Heart right ventricle (tissue), 16 donors: ENCODE measurements at regions not wholly inside any gene's neighbourhood (a gene's known extent, or its start where the extent isn't known, plus 50 kb on each side); places are given as distances from the start of the nearest gene placed in this dataset.

Experiments used
- ATAC-seq, 8 donors: fragments of 200-7000 bp; cut with Tn5 transposase; one replicate each; pipeline ENCODE4 v1.9.1; 2020; ENCODE audit warnings: mild to moderate bottlenecking in 8 of 8, moderate library complexity in 8 of 8, moderate number of reproducible peaks in 1 of 8
- DNase-seq, 2 donors: peaks; one replicate each; pipeline ENCODE4 v3.0.0-alpha.2; 2020
- H3K27ac ChIP-seq, 10 donors: fragments of 200-600 bp; sonication (generic) in 2 of 10; one replicate each; pipeline versions ENCODE4 v1.5.0 to v1.8.0; 2020 to 2022; ENCODE audit warnings: mild to moderate bottlenecking in 3 of 10
- H3K27me3 ChIP-seq, 7 donors: fragments of 200-600 bp; one replicate each; pipeline ENCODE4 v1.8.0; 2021 to 2022; ENCODE audit warnings: mild to moderate bottlenecking in 2 of 7
- H3K36me3 ChIP-seq, 9 donors: fragments of 200-600 bp; sonication (generic) in 1 of 9; one replicate each; pipeline versions ENCODE4 v1.5.0 to v1.8.0; 2020 to 2022; ENCODE audit warnings: mild to moderate bottlenecking in 2 of 9
- H3K4me1 ChIP-seq, 9 donors: fragments of 200-600 bp; sonication (generic) in 1 of 9; one replicate each; pipeline versions ENCODE4 v1.5.0 to v1.8.0; 2020 to 2022; ENCODE audit warnings: mild to moderate bottlenecking in 4 of 9
- H3K4me3 ChIP-seq, 10 donors: fragments of 200-600 bp; sonication (generic) in 2 of 10; one replicate each; pipeline versions ENCODE4 v1.5.0 to v1.8.0; 2020 to 2022; ENCODE audit warnings: mild to moderate bottlenecking in 7 of 10, moderate library complexity in 2 of 10
- H3K9me3 ChIP-seq, 11 donors: fragments of 200-600 bp in 10 of 11; sonication (generic) in 2 of 11; one replicate each; pipeline versions ENCODE4 v1.5.0 to v1.8.0; 2013 to 2022; ENCODE audit warnings: mild to moderate bottlenecking in 2 of 11, control low read depth in 1 of 11, moderate library complexity in 1 of 11
- CTCF ChIP-seq, 9 donors: fragments of 200-600 bp; sonication (generic) in 2 of 9; IDR thresholded peaks; one replicate each; pipeline versions ENCODE4 v1.5.0 to v1.8.0; 2021 to 2022; ENCODE audit warnings: antibody characterized with exemption in 9 of 9, mild to moderate bottlenecking in 5 of 9, moderate library complexity in 1 of 9
- WGBS, 2 donors: extraction: QIAGEN DNeasy Blood & Tissue Kit; methylation state at CpG; one replicate each; pipeline ENCODE4 v1.1.7; 2013; ENCODE audit warnings: inconsistent platforms in 1 of 2; 5-methylcytosine and 5-hydroxymethylcytosine counted together
- intact Hi-C, 10 donors: fragments of 100-400 bp; cut with DNase I; formaldehyde crosslinking; loops; one replicate each; pipeline versions ENCODE4 v1.11.1 to v1.14.2; 2022
- donor health status: Arrhythmogenic right ventricular cardiomyopathy.
- donor health status: ischemic (EF 13 %, LVEDD 7.1; RV severe dilation, severe dysfunction).
- donor health status: healthy with polysubstance abuse.
- donor health status: DM: no; HTN: yes; CAD: no.
- donor health status: DM: no; HTN: no; CAD: no.
- donor health status: ischemic (EF 25% LVEDD 6.9; RV normal size, moderate dysfunction).
- donor health status: ischemic (EF 25% LVEDD 5.7; RV mildly dilated, moderate dysfunction).
- donor health status: healthy.
- donor health status: DM: yes; HTN: yes; CAD: no.
- donor health status: Ischemic cardiomyopathy.
- donor health status: ischemic (EF 35%, LVEDD 5.7; RV mildly dilated, moderate dysfunction).
- donor health status: nonischemic (EF 11% LVEDD 7.7; RV severe dilation, severe dysfunction).
- donor health status: DM: yes; HTN: yes; CAD: no.
- donor health status: PGD.
- donor health status: ischemic (EF 29% LVEDD 5.4; RV normal size, mild dysfunction).
- donor health status: nonischemic (EF 23%, LVEDD 6.1; RV moderate dilation, normal function).

- Histone ChIP-seq H3K27me3 (peaks cover 0 to under 1% (median 0%) of the 10 kb centered on the region in 7 donors), H3K27ac (no peak overlapping the region), H3K36me3 (no peaks in the 10 kb centered on the region), H3K4me1 (no peaks in the 10 kb centered on the region), H3K4me3 (no peak overlapping the region), H3K9me3 (peaks cover 0 to 32% (median 11%) of the 10 kb centered on the region in 11 donors)
- ATAC-seq (no peak), DNase-seq (no peak)
- no peak for TF ChIP-seq CTCF (IDR thresholded peaks at IDR 0.05)
- intact Hi-C loops = no loop called here
Measured at GRCh38 chr2:74756356-74756890, 77.5 kb upstream of the HK2 start.

GRCh38 chr2:74759986-74760385 is 73.9 kb upstream of the HK2 start:
- Histone ChIP-seq H3K27me3 (peaks cover 0 to 2% (median 0%) of the 10 kb centered on the region in 7 donors), H3K9me3 (peaks cover 0 to 32% (median 11%) of the 10 kb centered on the region in 11 donors), H3K36me3 (no peaks in the 10 kb centered on the region), H3K27ac (no peak overlapping the region), H3K4me1 (peaks cover 0 to 10% (median 0%) of the 10 kb centered on the region in 9 donors), H3K4me3 (no peak overlapping the region)
- DNase-seq = no peak
- intact Hi-C loops = no loop called here
- no peak for ATAC-seq
- no peak for TF ChIP-seq CTCF (IDR thresholded peaks at IDR 0.05)

- WGBS, 2 donors = 85 to 89% methylated on average over 6 of the region's 6 CpGs
- peaks cover 0 to 15% (median 0%) of the 10 kb centered on the region in 9 donors for H3K4me1 ChIP-seq
- intact Hi-C loops = no loop called here
- peaks cover 0 to 2% (median 0%) of the 10 kb centered on the region in 7 donors for H3K27me3 ChIP-seq
- peaks cover 0 to 23% (median 9%) of the 10 kb centered on the region in 11 donors for H3K9me3 ChIP-seq
- H3K4me3 ChIP-seq = no peak overlapping the region
- no peak overlapping the region for H3K27ac ChIP-seq
- TF ChIP-seq CTCF (IDR thresholded peaks at IDR 0.05) = no peak
- DNase-seq (no peak), ATAC-seq (no peak)
- no peaks in the 10 kb centered on the region for H3K36me3 ChIP-seq
Measured at GRCh38 chr2:74760875-74761630, 72.9 kb upstream of the HK2 start.

- 87 to 89% methylated on average over 3 of the region's 3 CpGs for WGBS, 2 donors
- ATAC-seq (no peak), DNase-seq (no peak)
- H3K27me3 ChIP-seq = peaks cover 0 to 2% (median 0%) of the 10 kb centered on the region in 7 donors
- TF ChIP-seq CTCF (IDR thresholded peaks at IDR 0.05) = peak in 4 of 9 donors; percentile 7 to 19 (median 12)
- no peaks in the 10 kb centered on the region for H3K36me3 ChIP-seq
- H3K9me3 ChIP-seq = peaks cover 0 to 12% (median 0%) of the 10 kb centered on the region in 11 donors
- intact Hi-C loops = no loop called here
- H3K27ac ChIP-seq = no peak overlapping the region
- H3K4me3 ChIP-seq = no peak overlapping the region
- H3K4me1 ChIP-seq = peaks cover 0 to 15% (median 0%) of the 10 kb centered on the region in 9 donors
Measured at GRCh38 chr2:74762789-74763188, 71.1 kb upstream of the HK2 start.
